ENCODE measurements at regions not wholly inside any gene's neighbourhood (a gene's known extent, or its start where the extent isn't known, plus 50 kb on each side); places are given as distances from the start of the nearest gene placed in this dataset.

DNA sequence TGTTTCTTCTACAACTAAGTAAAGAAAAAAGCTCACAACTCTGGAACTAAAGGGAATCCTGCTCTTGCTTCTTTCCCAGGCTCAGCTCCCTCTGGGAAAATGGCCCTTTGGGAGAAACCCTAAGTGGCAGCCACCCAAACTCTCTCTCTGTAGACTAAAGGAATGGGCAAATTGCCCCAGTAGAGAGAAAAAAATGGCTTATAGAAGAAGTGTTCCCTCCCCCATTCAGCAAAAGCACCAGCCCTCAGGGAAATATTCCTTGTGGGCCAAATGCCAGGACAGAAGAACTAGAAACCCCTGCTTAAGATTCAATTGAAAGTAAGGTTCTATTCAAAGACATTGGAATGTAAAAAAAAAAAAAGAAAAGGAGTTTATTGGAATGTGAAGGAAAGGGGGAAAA, 603.7 kb upstream of the ALCAM start:
- H3K27ac Mint-ChIP-seq: no peak overlapping the region
- no peak for DNase-seq
- H3K4me3 Mint-ChIP-seq: no peak overlapping the region
- CTCF ChIA-PET: no interaction called here
- H3K27me3 Mint-ChIP-seq: no peaks in the 10 kb centered on the region
- H3K36me3 Mint-ChIP-seq (ENCODE audit: low read depth): no peaks in the 10 kb centered on the region
- POLR2A ChIA-PET: no interaction called here
- intact Hi-C loops (cut with micrococcal nuclease): no loop called here
- no peaks in the 10 kb centered on the region for H3K4me1 Mint-ChIP-seq
- TF ChIP-seq, protein P1, sequence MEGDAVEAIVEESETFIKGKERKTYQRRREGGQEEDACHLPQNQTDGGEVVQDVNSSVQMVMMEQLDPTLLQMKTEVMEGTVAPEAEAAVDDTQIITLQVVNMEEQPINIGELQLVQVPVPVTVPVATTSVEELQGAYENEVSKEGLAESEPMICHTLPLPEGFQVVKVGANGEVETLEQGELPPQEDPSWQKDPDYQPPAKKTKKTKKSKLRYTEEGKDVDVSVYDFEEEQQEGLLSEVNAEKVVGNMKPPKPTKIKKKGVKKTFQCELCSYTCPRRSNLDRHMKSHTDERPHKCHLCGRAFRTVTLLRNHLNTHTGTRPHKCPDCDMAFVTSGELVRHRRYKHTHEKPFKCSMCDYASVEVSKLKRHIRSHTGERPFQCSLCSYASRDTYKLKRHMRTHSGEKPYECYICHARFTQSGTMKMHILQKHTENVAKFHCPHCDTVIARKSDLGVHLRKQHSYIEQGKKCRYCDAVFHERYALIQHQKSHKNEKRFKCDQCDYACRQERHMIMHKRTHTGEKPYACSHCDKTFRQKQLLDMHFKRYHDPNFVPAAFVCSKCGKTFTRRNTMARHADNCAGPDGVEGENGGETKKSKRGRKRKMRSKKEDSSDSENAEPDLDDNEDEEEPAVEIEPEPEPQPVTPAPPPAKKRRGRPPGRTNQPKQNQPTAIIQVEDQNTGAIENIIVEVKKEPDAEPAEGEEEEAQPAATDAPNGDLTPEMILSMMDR (IDR thresholded peaks at IDR 0.05): no peak
- H3K9me3 Mint-ChIP-seq: no peaks in the 10 kb centered on the region
- no peak for ATAC-seq (ENCODE audit: low read depth)

DNA sequence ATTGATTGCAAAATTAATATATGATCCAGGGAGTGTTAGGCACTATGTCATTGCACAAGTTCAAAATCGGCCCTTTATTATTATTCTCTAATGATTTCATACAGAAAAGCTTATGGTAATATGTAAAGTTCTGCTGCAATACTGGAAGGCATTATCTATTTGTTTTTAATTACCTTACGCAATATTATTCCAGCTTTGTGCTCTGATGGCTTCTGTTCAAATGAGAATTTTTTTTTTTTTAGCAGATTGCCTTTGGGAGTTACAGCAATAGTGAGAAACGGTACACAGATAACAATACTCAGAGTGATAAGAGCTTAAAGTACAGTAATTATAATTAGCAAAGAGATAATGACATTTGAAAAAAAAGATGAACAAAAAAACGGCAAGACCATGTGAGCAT, 602.2 kb upstream of the ALCAM start:
- Mint-ChIP-seq H3K4me1 (no peaks in the 10 kb centered on the region), H3K9me3 (no peaks in the 10 kb centered on the region), H3K27ac (no peak overlapping the region), H3K4me3 (no peak overlapping the region), H3K27me3 (no peaks in the 10 kb centered on the region), H3K36me3 (ENCODE audit: low read depth) (no peaks in the 10 kb centered on the region)
- ChIA-PET POLR2A (no interaction called here), CTCF (no interaction called here)
- ATAC-seq (ENCODE audit: low read depth) (no peak), DNase-seq (no peak)
- intact Hi-C loops (cut with micrococcal nuclease): no loop called here
- TF ChIP-seq, protein P1 (IDR thresholded peaks at IDR 0.05): no peak

GRCh38 chr3:104768886-104769285, 597.8 kb upstream of the ALCAM start:
- Mint-ChIP-seq H3K36me3 (ENCODE audit: low read depth) (no peaks in the 10 kb centered on the region), H3K27me3 (no peaks in the 10 kb centered on the region), H3K4me3 (no peak overlapping the region), H3K27ac (no peak overlapping the region), H3K9me3 (no peaks in the 10 kb centered on the region), H3K4me1 (no peaks in the 10 kb centered on the region)
- CTCF ChIA-PET: no interaction called here
- intact Hi-C loops (cut with micrococcal nuclease): no loop called here
- TF ChIP-seq, protein P1 (IDR thresholded peaks at IDR 0.05): no peak
- POLR2A ChIA-PET: no interaction called here
- DNase-seq (no peak), ATAC-seq (ENCODE audit: low read depth) (no peak)

DNA sequence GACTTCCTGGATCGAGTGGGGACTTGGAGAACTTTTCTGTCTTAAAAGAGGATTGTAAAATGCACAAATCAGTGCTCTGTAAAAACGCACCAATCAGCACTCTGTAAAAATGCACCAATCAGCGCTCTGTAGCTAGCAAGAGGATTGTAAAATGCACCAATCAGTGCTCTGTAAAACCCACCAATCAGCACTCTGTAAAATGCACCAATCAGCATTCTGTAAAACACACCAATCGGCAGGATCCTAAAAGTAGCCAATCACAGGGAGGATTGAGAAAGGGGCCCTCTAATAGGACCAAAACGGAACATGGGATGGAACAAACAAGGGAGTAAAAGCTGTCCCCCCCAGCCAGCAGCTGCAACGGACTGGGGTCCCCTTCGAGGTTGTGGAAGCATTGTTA, 587.4 kb upstream of the ALCAM start:
- TF ChIP-seq, protein P1 (IDR thresholded peaks at IDR 0.05): no peak
- Mint-ChIP-seq H3K4me3 (no peak overlapping the region), H3K9me3 (peaks cover 2% of the 10 kb centered on the region), H3K27ac (no peak overlapping the region), H3K27me3 (no peaks in the 10 kb centered on the region), H3K36me3 (ENCODE audit: low read depth) (no peaks in the 10 kb centered on the region), H3K4me1 (no peaks in the 10 kb centered on the region)
- CTCF ChIA-PET: no interaction called here
- no peak for DNase-seq
- POLR2A ChIA-PET: interaction anchor here (0.6 kb wide), 1 partner anchor 19 kb away, joined by 3 read pairs; no protein-coding TSS in a partner anchor
- intact Hi-C loops (cut with micrococcal nuclease): no loop called here
- no peak for ATAC-seq (ENCODE audit: low read depth)

GRCh38 chr3:104781112-104781511, 585.6 kb upstream of the ALCAM start:
- Mint-ChIP-seq H3K4me1 (no peaks in the 10 kb centered on the region), H3K4me3 (no peak overlapping the region), H3K27ac (no peak overlapping the region), H3K27me3 (no peaks in the 10 kb centered on the region), H3K9me3 (peaks cover 2% of the 10 kb centered on the region), H3K36me3 (ENCODE audit: low read depth) (no peaks in the 10 kb centered on the region)
- DNase-seq (no peak), ATAC-seq (ENCODE audit: low read depth) (no peak)
- intact Hi-C loops (cut with micrococcal nuclease): no loop called here
- ChIA-PET CTCF (no interaction called here), POLR2A (no interaction called here)
- TF ChIP-seq, protein P1 (IDR thresholded peaks at IDR 0.05): no peak
